ENCODE measurements at regions not wholly inside any gene's neighbourhood (a gene's known extent, or its start where the extent isn't known, plus 50 kb on each side); places are given as distances from the start of the nearest gene placed in this dataset.

DNA sequence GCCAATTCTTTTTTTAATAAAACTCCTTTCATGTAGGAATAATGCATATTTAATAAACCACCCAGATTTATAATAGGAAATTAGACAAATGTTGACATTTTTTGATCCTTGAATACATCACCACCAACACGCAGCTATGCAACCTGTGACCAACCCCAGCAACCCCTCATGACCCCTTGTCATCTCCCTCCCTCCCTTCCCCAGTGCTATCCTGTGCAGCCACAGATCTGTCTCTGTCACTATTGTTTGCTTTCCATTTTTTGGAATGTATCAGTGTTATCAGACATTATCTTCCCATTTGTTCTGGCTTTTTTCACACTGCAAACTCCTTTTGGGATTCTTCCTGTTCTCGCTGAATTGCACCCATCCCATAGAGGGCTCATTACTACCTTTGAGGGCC, 114.1 kb downstream of the VPREB1 start:
- intact Hi-C loops (cut with micrococcal nuclease): loop anchor here (5.0 to 10.0 kb wide), 2 partner anchors 36 to 326 kb away; no protein-coding TSS in a partner anchor
- peak overlapping the region; percentile 42 for H3K27ac Mint-ChIP-seq

DNA sequence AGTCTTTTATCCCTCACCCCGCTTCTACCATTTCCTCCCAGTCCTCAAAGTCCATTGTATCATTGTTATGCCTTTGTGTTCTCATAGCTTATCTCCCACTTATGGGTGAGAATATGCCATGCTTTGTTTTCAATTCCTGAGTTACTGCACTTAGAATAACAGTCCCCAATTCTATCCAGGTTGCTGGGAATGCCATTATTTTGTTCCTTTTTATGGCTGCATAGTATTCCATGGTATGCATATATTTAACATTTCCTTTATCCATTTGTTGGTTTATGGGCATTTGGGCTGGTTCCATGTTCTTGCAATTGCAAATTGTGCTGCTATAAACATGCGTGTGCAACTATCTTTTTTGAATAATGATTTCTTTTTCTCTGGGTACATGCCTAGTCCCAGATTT, 114.9 kb downstream of the VPREB1 start:
- peaks cover 6% of the 10 kb centered on the region for H3K9me3 Mint-ChIP-seq
- ChIA-PET POLR2A (no interaction called here), CTCF (interaction anchor here (1.2 kb wide), 1 partner anchor 46 kb away, joined by 4 read pairs; no protein-coding TSS in a partner anchor)
- H3K4me1 Mint-ChIP-seq: peaks cover 59% of the 10 kb centered on the region
- intact Hi-C loops (cut with micrococcal nuclease): loop anchor here (5.0 to 10.0 kb wide), 2 partner anchors 37 to 325 kb away; no protein-coding TSS in a partner anchor
- no peaks in the 10 kb centered on the region for H3K27me3 Mint-ChIP-seq
- TF ChIP-seq, protein P1, sequence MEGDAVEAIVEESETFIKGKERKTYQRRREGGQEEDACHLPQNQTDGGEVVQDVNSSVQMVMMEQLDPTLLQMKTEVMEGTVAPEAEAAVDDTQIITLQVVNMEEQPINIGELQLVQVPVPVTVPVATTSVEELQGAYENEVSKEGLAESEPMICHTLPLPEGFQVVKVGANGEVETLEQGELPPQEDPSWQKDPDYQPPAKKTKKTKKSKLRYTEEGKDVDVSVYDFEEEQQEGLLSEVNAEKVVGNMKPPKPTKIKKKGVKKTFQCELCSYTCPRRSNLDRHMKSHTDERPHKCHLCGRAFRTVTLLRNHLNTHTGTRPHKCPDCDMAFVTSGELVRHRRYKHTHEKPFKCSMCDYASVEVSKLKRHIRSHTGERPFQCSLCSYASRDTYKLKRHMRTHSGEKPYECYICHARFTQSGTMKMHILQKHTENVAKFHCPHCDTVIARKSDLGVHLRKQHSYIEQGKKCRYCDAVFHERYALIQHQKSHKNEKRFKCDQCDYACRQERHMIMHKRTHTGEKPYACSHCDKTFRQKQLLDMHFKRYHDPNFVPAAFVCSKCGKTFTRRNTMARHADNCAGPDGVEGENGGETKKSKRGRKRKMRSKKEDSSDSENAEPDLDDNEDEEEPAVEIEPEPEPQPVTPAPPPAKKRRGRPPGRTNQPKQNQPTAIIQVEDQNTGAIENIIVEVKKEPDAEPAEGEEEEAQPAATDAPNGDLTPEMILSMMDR (IDR thresholded peaks at IDR 0.05): no peak
- no peaks in the 10 kb centered on the region for H3K36me3 Mint-ChIP-seq (ENCODE audit: low read depth)
- no peak for ATAC-seq (ENCODE audit: low read depth)
- H3K4me3 Mint-ChIP-seq: no peak overlapping the region
- no peak for DNase-seq
- H3K27ac Mint-ChIP-seq: no peak overlapping the region

More for the DNA sequence above, 114.1 kb downstream of the VPREB1 start:
- TF ChIP-seq, protein P1 (IDR thresholded peaks at IDR 0.05): no peak
- Mint-ChIP-seq H3K9me3 (peaks cover 6% of the 10 kb centered on the region), H3K27me3 (no peaks in the 10 kb centered on the region), H3K4me1 (peaks cover 55% of the 10 kb centered on the region), H3K4me3 (no peak overlapping the region), H3K36me3 (ENCODE audit: low read depth) (no peaks in the 10 kb centered on the region)
- ATAC-seq (ENCODE audit: low read depth) (no peak), DNase-seq (no peak)
- ChIA-PET POLR2A (interaction anchor here (1.3 to 1.8 kb wide), 2 partner anchors 11 to 66 kb away, joined by 3 to 4 read pairs; no protein-coding TSS in a partner anchor), CTCF (interaction anchor here (0.7 to 2.0 kb wide), 5 partner anchors 47 to 597 kb away, joined by 3 to 12 read pairs (median 4); no protein-coding TSS in a partner anchor)

DNA sequence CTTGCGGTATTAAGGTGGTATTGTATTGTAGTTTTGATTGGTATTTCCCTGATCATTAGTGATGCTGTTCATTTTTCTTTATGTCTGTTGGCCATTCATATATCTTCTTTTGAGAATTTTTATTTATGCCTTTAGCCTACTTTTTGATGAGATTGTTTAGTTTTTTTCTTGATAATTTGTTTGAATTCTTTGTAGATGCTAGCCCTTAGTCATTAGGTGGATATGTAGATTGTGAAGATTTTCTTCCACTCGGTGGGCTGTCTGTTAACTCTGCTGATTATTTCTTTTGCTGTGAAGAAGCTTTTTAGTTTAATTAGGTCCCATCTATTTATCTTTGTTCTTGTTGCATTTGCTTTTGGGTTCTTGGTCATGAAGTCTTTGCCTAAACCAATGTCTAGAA, 115.4 kb downstream of the VPREB1 start:
- Mint-ChIP-seq H3K4me1 (peaks cover 58% of the 10 kb centered on the region), H3K27me3 (no peaks in the 10 kb centered on the region), H3K9me3 (peaks cover 6% of the 10 kb centered on the region), H3K27ac (no peak overlapping the region), H3K4me3 (no peak overlapping the region), H3K36me3 (ENCODE audit: low read depth) (no peaks in the 10 kb centered on the region)
- CTCF ChIA-PET: interaction anchor here (1.4 kb wide), 1 partner anchor 9 kb away, joined by 4 read pairs; no protein-coding TSS in a partner anchor
- POLR2A ChIA-PET: no interaction called here
- intact Hi-C loops (cut with micrococcal nuclease): loop anchor here (5.0 kb wide), 1 partner anchor 52 kb away; no protein-coding TSS in a partner anchor
- DNase-seq (no peak), ATAC-seq (ENCODE audit: low read depth) (no peak)
- TF ChIP-seq, protein P1 (IDR thresholded peaks at IDR 0.05): no peak

DNA sequence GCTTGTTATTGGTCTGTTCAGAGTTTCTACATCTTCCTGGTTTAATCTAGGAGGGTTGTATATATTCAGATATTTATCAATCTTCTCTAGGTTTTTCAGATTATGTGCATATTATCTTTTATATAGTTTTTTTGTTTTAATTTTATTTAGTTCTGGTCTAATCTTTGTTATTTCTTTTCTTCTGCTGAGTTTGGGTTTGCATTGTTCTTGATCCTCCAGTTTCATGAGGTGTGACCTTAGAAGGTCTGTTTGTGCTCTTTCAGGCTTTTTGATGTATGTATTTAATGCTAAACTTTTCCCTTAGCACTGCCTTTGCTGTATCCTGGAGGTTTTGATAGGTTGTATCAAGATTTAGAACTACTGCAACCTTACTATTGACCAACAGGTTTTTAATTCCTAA, 117.7 kb downstream of the VPREB1 start:
- CTCF ChIA-PET: interaction anchor here (1.6 kb wide), 1 partner anchor 19 kb away, joined by 4 read pairs; no protein-coding TSS in a partner anchor
- no peaks in the 10 kb centered on the region for H3K27me3 Mint-ChIP-seq
- ATAC-seq (ENCODE audit: low read depth) (no peak), DNase-seq (no peak)
- peaks cover 6% of the 10 kb centered on the region for H3K9me3 Mint-ChIP-seq
- no peaks in the 10 kb centered on the region for H3K36me3 Mint-ChIP-seq (ENCODE audit: low read depth)
- peaks cover 67% of the 10 kb centered on the region for H3K4me1 Mint-ChIP-seq
- intact Hi-C loops (cut with micrococcal nuclease): loop anchor here (5.0 kb wide), 1 partner anchor 50 kb away; no protein-coding TSS in a partner anchor
- H3K4me3 Mint-ChIP-seq: no peak overlapping the region
- H3K27ac Mint-ChIP-seq: no peak overlapping the region
- POLR2A ChIA-PET: interaction anchor here (0.7 kb wide), 1 partner anchor 192 kb away, joined by 3 read pairs; no protein-coding TSS in a partner anchor
- TF ChIP-seq, protein P1 (IDR thresholded peaks at IDR 0.05): no peak

DNA sequence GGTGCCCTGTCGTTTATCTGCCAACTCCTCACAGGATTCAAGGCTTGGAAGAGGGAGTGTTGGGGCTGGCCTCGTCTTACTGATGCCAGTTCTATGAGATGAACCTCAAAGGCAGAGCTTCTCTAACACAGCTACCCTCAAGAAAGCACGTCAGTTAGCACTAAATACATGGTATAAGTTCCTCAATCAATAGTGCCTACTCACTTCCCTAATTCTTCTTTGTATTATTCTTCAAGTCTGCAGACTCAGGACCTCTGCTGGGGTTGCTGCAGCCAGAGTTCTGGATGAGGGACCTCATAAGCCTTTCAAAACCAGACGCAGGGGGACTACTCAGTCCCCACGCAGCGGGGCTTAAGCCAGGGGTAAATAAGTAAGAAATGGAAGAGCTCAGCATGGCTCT, 118.3 kb downstream of the VPREB1 start:
- ChIA-PET POLR2A (interaction anchor here (0.7 kb wide), 1 partner anchor 191 kb away, joined by 3 read pairs; no protein-coding TSS in a partner anchor), CTCF (interaction anchor here (1.6 kb wide), 1 partner anchor 20 kb away, joined by 4 read pairs; no protein-coding TSS in a partner anchor)
- H3K36me3 Mint-ChIP-seq (ENCODE audit: low read depth): no peaks in the 10 kb centered on the region
- TF ChIP-seq, protein P1 (IDR thresholded peaks at IDR 0.05): no peak
- no peak overlapping the region for H3K4me3 Mint-ChIP-seq
- DNase-seq (no peak), ATAC-seq (ENCODE audit: low read depth) (peak; percentile 68)
- no peaks in the 10 kb centered on the region for H3K27me3 Mint-ChIP-seq
- H3K27ac Mint-ChIP-seq: peak overlapping the region; percentile 74
- H3K4me1 Mint-ChIP-seq: peaks cover 66% of the 10 kb centered on the region
- H3K9me3 Mint-ChIP-seq: peaks cover 6% of the 10 kb centered on the region
- intact Hi-C loops (cut with micrococcal nuclease): loop anchor here (5.0 kb wide), 1 partner anchor 49 kb away; no protein-coding TSS in a partner anchor

Measured in activated B cell treated with CpG ODN at 0.5 μM for 24 hours (primary cell).